SK-N-SH (cell line): ENCODE measurements at regions not wholly inside any gene's neighbourhood (a gene's known extent, or its start where the extent isn't known, plus 50 kb on each side); places are given as distances from the start of the nearest gene placed in this dataset.

Source experiments
- ELF1 ChIP-seq: IDR thresholded peaks from 2 replicates; pipeline ENCODE4 v1.4.0; 2012
- MXI1 ChIP-seq: IDR thresholded peaks from 2 replicates; pipeline ENCODE4 v1.6.1; 2012; ENCODE audit warnings: mild to moderate bottlenecking, low read depth, low read length, improper control_type of control experiment
- NFIC ChIP-seq: IDR thresholded peaks from 2 replicates; pipeline ENCODE4 v1.4.0; 2012; ENCODE audit warnings: borderline replicate concordance
- RCOR1 ChIP-seq: fragments of 150-350 bp; IDR thresholded peaks from 2 replicates; pipeline ENCODE4 v1.6.1; 2017; ENCODE audit warnings: antibody characterized with exemption, low read length
- REST ChIP-seq: IDR thresholded peaks from 2 replicates; pipeline ENCODE4 v1.6.1; 2012; ENCODE audit warnings: mild to moderate bottlenecking, low read depth, low read length, moderate library complexity
- RFX5 ChIP-seq: IDR thresholded peaks from 2 replicates; pipeline ENCODE4 v1.6.1; 2012; ENCODE audit warnings: mild to moderate bottlenecking, improper control_type of control experiment, low read length
- YY1 ChIP-seq: IDR thresholded peaks from 2 replicates; pipeline ENCODE4 v1.4.0; 2012; ENCODE audit warnings: low read depth, mild to moderate bottlenecking
- TF ChIP-seq, protein P1 (sequence below): fragments of 200-600 bp; sonication (generic); IDR thresholded peaks from 2 replicates; pipeline ENCODE4 v1.6.1; 2017; ENCODE audit warnings: antibody characterized with exemption, mild to moderate bottlenecking, moderate library complexity
- TF ChIP-seq, protein P2 (sequence below): fragments of 150-350 bp; IDR thresholded peaks from 2 replicates; pipeline ENCODE4 v1.6.1; 2017; ENCODE audit warnings: antibody characterized with exemption, low read length, low read depth, borderline replicate concordance

GRCh38 chr17:22717211-22717610 is 1024.9 kb downstream of the KCNJ18 start:
- TF ChIP-seq, protein P1, sequence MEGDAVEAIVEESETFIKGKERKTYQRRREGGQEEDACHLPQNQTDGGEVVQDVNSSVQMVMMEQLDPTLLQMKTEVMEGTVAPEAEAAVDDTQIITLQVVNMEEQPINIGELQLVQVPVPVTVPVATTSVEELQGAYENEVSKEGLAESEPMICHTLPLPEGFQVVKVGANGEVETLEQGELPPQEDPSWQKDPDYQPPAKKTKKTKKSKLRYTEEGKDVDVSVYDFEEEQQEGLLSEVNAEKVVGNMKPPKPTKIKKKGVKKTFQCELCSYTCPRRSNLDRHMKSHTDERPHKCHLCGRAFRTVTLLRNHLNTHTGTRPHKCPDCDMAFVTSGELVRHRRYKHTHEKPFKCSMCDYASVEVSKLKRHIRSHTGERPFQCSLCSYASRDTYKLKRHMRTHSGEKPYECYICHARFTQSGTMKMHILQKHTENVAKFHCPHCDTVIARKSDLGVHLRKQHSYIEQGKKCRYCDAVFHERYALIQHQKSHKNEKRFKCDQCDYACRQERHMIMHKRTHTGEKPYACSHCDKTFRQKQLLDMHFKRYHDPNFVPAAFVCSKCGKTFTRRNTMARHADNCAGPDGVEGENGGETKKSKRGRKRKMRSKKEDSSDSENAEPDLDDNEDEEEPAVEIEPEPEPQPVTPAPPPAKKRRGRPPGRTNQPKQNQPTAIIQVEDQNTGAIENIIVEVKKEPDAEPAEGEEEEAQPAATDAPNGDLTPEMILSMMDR = no peak
- TF ChIP-seq, protein P2, sequence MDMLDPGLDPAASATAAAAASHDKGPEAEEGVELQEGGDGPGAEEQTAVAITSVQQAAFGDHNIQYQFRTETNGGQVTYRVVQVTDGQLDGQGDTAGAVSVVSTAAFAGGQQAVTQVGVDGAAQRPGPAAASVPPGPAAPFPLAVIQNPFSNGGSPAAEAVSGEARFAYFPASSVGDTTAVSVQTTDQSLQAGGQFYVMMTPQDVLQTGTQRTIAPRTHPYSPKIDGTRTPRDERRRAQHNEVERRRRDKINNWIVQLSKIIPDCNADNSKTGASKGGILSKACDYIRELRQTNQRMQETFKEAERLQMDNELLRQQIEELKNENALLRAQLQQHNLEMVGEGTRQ = no peak
- TF ChIP-seq REST (no peak), MXI1 (no peak), RCOR1 (no peak), NFIC (no peak), RFX5 (no peak), YY1 (no peak), ELF1 (no peak)
